H1 (cell line): ENCODE measurements at regions not wholly inside any gene's neighbourhood (a gene's known extent, or its start where the extent isn't known, plus 50 kb on each side); places are given as distances from the start of the nearest gene placed in this dataset.

ENCODE experiments used
- GABPA ChIP-seq: IDR thresholded peaks from 2 replicates; pipeline ENCODE4 v1.6.1; 2011; ENCODE audit warnings: mild to moderate bottlenecking, low read length, moderate library complexity, borderline replicate concordance; ENCODE audit not compliant: insufficient read depth
- HDAC2 ChIP-seq, 2 experiments: fragments of 300-600 bp in 1 of 2; sonication (generic) in 1 of 2; IDR thresholded peaks; 2 replicates each; pipeline ENCODE4 v1.6.1; 2011 to 2012; ENCODE audit warnings: low read depth in 2 of 2, low read length in 2 of 2, mild to moderate bottlenecking in 2 of 2, moderate library complexity in 2 of 2, borderline replicate concordance in 1 of 2, inconsistent platforms in 1 of 2
- JUN ChIP-seq: IDR thresholded peaks from 2 replicates; pipeline ENCODE4 v1.6.1; 2011; ENCODE audit warnings: low read depth, mild to moderate bottlenecking, improper control_type of control experiment, low read length
- RFX5 ChIP-seq: IDR thresholded peaks from 2 replicates; pipeline ENCODE4 v1.6.1; 2011; ENCODE audit warnings: low read depth, low read length, improper control_type of control experiment, borderline replicate concordance
- SAP30 ChIP-seq: fragments of 300-600 bp; sonication (generic); IDR thresholded peaks from 2 replicates; pipeline ENCODE4 v1.7.1; 2012; ENCODE audit warnings: low read length, moderate library complexity, mild to moderate bottlenecking, inconsistent platforms; ENCODE audit not compliant: insufficient read depth, insufficient replicate concordance

GRCh38 chr12:109650808-109651207, 62.8 kb upstream of the FAM222A start (continued):
- no peak for TF ChIP-seq HDAC2 (IDR thresholded peaks at IDR 0.05; ENCODE audit: borderline replicate concordance in 1 of 2, low read depth in 2 of 2, low read length in 2 of 2)
- TF ChIP-seq SAP30: no peak
- TF ChIP-seq RFX5: no peak
- TF ChIP-seq GABPA: no peak
- TF ChIP-seq JUN: no peak
- TF ChIP-seq, all 59 proteins: peak for 0
